ENCODE measurements at regions not wholly inside any gene's neighbourhood (a gene's known extent, or its start where the extent isn't known, plus 50 kb on each side); places are given as distances from the start of the nearest gene placed in this dataset.

DNA sequence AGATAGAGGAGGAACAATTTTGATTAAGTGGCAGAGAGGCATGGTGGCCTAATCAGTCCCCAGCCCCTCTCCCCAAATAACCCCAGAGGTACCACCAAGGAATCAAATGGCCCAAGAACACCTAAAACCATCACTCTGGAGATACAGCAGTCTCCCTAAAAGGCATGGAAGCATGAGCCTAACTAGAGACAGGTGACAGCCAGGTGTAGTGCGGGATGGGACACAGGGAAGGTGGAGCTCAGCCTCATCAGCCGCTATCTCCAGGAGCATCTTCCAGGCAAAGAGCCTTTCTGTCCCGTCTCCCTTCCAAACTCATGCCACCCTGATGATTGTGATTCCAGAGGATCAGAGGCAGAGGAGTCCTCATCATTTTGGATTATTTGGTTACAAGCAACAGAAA lies 144.7 kb downstream of the COPS8 start:
- H3K4me1 ChIP-seq (ENCODE audit: insufficient read depth, low read length, poor library complexity, severe bottlenecking), result no peaks in the 10 kb centered on the region
- ChIA-PET POLR2A (ENCODE audit: low non-redundant PET) (no interaction called here), CTCF (no interaction called here)
- no peaks in the 10 kb centered on the region for H3K27me3 ChIP-seq (replicated peaks; ENCODE audit: insufficient read depth, low read depth, low read length, poor library complexity)
- no peak overlapping the region for H3K27ac ChIP-seq (ENCODE audit: low read depth, low read length, poor library complexity, severe bottlenecking)
- H3K9me3 ChIP-seq (ENCODE audit: low read depth, low read length, poor library complexity, severe bottlenecking), result no peaks in the 10 kb centered on the region
- H3K4me3 ChIP-seq (ENCODE audit: low read depth, low read length, poor library complexity, severe bottlenecking), result no peak overlapping the region
- H3K36me3 ChIP-seq (ENCODE audit: insufficient read depth, low read length, poor library complexity, severe bottlenecking), result no peaks in the 10 kb centered on the region
- DNase-seq (ENCODE audit: low spot score), result no peak
- TF ChIP-seq, protein P1, sequence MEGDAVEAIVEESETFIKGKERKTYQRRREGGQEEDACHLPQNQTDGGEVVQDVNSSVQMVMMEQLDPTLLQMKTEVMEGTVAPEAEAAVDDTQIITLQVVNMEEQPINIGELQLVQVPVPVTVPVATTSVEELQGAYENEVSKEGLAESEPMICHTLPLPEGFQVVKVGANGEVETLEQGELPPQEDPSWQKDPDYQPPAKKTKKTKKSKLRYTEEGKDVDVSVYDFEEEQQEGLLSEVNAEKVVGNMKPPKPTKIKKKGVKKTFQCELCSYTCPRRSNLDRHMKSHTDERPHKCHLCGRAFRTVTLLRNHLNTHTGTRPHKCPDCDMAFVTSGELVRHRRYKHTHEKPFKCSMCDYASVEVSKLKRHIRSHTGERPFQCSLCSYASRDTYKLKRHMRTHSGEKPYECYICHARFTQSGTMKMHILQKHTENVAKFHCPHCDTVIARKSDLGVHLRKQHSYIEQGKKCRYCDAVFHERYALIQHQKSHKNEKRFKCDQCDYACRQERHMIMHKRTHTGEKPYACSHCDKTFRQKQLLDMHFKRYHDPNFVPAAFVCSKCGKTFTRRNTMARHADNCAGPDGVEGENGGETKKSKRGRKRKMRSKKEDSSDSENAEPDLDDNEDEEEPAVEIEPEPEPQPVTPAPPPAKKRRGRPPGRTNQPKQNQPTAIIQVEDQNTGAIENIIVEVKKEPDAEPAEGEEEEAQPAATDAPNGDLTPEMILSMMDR (conservative IDR thresholded peaks at IDR 0.05; ENCODE audit: low read depth, low read length), result no peak
- no peak for TF ChIP-seq EZH2 (IDR thresholded peaks at IDR 0.05; ENCODE audit: borderline replicate concordance, low read depth, low read length, poor library complexity, severe bottlenecking)
- intact Hi-C loops (cut with micrococcal nuclease; ENCODE audit: unreplicated experiment), result no loop called here
- no TSS peak for BruUV-seq (replicated peaks)

DNA sequence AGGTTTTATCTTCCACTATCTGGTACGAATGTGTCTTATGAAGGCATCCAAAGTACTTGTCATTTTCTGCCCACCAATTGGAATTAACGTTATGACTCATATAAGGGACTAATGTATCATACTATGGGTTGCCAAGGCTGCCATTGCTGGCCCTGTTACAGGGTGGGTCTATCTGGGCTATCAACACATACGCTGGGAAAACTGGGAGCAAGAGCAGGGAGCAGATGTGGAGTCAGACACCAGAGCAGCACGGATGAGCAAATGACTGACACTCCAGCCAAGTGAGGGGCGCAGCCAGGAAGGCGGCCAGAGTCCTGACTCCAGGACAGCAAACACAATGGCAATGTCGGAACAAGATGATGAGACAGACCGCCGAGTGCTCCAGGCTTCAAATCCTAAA lies 145.9 kb downstream of the COPS8 start:
- H3K9me3 ChIP-seq (ENCODE audit: low read depth, low read length, poor library complexity, severe bottlenecking), result no peaks in the 10 kb centered on the region
- POLR2A ChIA-PET (ENCODE audit: low non-redundant PET), result no interaction called here
- H3K4me3 ChIP-seq (ENCODE audit: low read depth, low read length, poor library complexity, severe bottlenecking), result no peak overlapping the region
- no peaks in the 10 kb centered on the region for H3K27me3 ChIP-seq (replicated peaks; ENCODE audit: insufficient read depth, low read depth, low read length, poor library complexity)
- CTCF ChIA-PET, result no interaction called here
- no peak overlapping the region for H3K27ac ChIP-seq (ENCODE audit: low read depth, low read length, poor library complexity, severe bottlenecking)
- BruUV-seq (replicated peaks), result no TSS peak
- no peaks in the 10 kb centered on the region for H3K4me1 ChIP-seq (ENCODE audit: insufficient read depth, low read length, poor library complexity, severe bottlenecking)
- intact Hi-C loops (cut with micrococcal nuclease; ENCODE audit: unreplicated experiment), result no loop called here
- TF ChIP-seq, protein P1 (conservative IDR thresholded peaks at IDR 0.05; ENCODE audit: low read depth, low read length), result no peak
- no peak for TF ChIP-seq EZH2 (IDR thresholded peaks at IDR 0.05; ENCODE audit: borderline replicate concordance, low read depth, low read length, poor library complexity, severe bottlenecking)
- H3K36me3 ChIP-seq (ENCODE audit: insufficient read depth, low read length, poor library complexity, severe bottlenecking), result no peaks in the 10 kb centered on the region
- no peak for DNase-seq (ENCODE audit: low spot score)

DNA sequence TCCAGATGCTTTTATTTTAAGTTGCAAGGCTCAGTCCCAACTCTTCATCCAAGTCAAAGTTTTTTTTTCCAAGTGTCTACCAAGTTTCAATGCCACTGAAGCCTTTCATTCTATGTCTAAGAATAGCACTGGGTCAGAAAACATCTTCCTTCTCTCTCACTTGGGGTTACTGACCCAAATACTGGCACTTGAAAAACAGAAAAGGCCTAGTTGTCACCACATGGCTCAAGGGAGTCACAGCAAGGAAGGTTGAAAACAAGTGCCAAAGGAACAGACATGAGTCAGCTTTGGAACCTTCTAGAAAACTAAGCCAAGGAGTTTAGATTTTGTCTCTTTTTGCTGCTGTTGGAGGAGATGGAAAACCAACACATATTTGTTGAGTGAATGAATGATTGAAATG lies 146.5 kb downstream of the COPS8 start:
- no TSS peak for BruUV-seq (replicated peaks)
- no peaks in the 10 kb centered on the region for H3K4me1 ChIP-seq (ENCODE audit: insufficient read depth, low read length, poor library complexity, severe bottlenecking)
- H3K27me3 ChIP-seq (replicated peaks; ENCODE audit: insufficient read depth, low read depth, low read length, poor library complexity), result no peaks in the 10 kb centered on the region
- intact Hi-C loops (cut with micrococcal nuclease; ENCODE audit: unreplicated experiment), result no loop called here
- no peak overlapping the region for H3K4me3 ChIP-seq (ENCODE audit: low read depth, low read length, poor library complexity, severe bottlenecking)
- H3K27ac ChIP-seq (ENCODE audit: low read depth, low read length, poor library complexity, severe bottlenecking), result no peak overlapping the region
- no peaks in the 10 kb centered on the region for H3K36me3 ChIP-seq (ENCODE audit: insufficient read depth, low read length, poor library complexity, severe bottlenecking)
- POLR2A ChIA-PET (ENCODE audit: low non-redundant PET), result no interaction called here
- CTCF ChIA-PET, result no interaction called here
- no peak for DNase-seq (ENCODE audit: low spot score)
- no peak for TF ChIP-seq EZH2 (IDR thresholded peaks at IDR 0.05; ENCODE audit: borderline replicate concordance, low read depth, low read length, poor library complexity, severe bottlenecking)
- TF ChIP-seq, protein P1 (conservative IDR thresholded peaks at IDR 0.05; ENCODE audit: low read depth, low read length), result no peak
- no peaks in the 10 kb centered on the region for H3K9me3 ChIP-seq (ENCODE audit: low read depth, low read length, poor library complexity, severe bottlenecking)

Data from A673 (cell line).